ENCODE measurements at regions not wholly inside any gene's neighbourhood (a gene's known extent, or its start where the extent isn't known, plus 50 kb on each side); places are given as distances from the start of the nearest gene placed in this dataset.

- TF ChIP-seq ARID4B (CRISPR knock-in tag; IDR thresholded peaks at IDR 0.05) (no peak), CREB3 (tag; conservative IDR thresholded peaks at IDR 0.05; ENCODE audit: low read depth) (no peak), TEAD1 (CRISPR knock-in tag; IDR thresholded peaks at IDR 0.05) (no peak), POLR3G (IDR thresholded peaks at IDR 0.05; ENCODE audit: extremely low read depth, insufficient read length, insufficient replicate concordance) (no peak), MTA2 (IDR thresholded peaks at IDR 0.05; ENCODE audit: low read depth) (peak; percentile 35; the same call in 1 of the 2 replicates), STAT5B (CRISPR knock-in tag; IDR thresholded peaks at IDR 0.05) (no peak), ZBTB33 (CRISPR knock-in tag; IDR thresholded peaks at IDR 0.05) (no peak), U2AF1 (optimal IDR thresholded peaks at IDR 0.05; ENCODE audit: low read depth, low read length) (no peak), LARP7 (IDR thresholded peaks at IDR 0.05) (no peak), RB1 (IDR thresholded peaks at IDR 0.05; ENCODE audit: low read depth) (no peak), XRCC3 (IDR thresholded peaks at IDR 0.05) (no peak), FOXM1 (IDR thresholded peaks at IDR 0.05; ENCODE audit: low read depth) (peak; percentile 51; the same call in 1 of the 2 replicates), FOXM1 (CRISPR knock-in tag; IDR thresholded peaks at IDR 0.05; ENCODE audit: low read depth) (no peak), E2F8 (IDR thresholded peaks at IDR 0.05; ENCODE audit: low read depth, partially characterized antibody) (peak; percentile 36), ZNF79 (CRISPR knock-in tag; IDR thresholded peaks at IDR 0.05; ENCODE audit: low read depth) (no peak), HDAC8 (tag; IDR thresholded peaks at IDR 0.05) (no peak)
Measured at GRCh38 chr6:139449611-139450000, 75.2 kb upstream of the CITED2 start (continued).

All from K562 (cell line).